GM12874 (cell line): ENCODE measurements at regions not wholly inside any gene's neighbourhood (a gene's known extent, or its start where the extent isn't known, plus 50 kb on each side); places are given as distances from the start of the nearest gene placed in this dataset.

Experiments used
- CTCF ChIP-seq: IDR thresholded peaks from 2 replicates; pipeline ENCODE4 v1.5.1; 2011; ENCODE audit warnings: low read depth, mild to moderate bottlenecking, control low read depth, low read length, moderate library complexity; ENCODE audit not compliant: insufficient read depth

GRCh38 chr6:140340795-140341194 lies 966.3 kb upstream of the CITED2 start:
- no peak for TF ChIP-seq CTCF

GRCh38 chr6:140321891-140322290 lies 947.4 kb upstream of the CITED2 start:
- no peak for TF ChIP-seq CTCF

DNA sequence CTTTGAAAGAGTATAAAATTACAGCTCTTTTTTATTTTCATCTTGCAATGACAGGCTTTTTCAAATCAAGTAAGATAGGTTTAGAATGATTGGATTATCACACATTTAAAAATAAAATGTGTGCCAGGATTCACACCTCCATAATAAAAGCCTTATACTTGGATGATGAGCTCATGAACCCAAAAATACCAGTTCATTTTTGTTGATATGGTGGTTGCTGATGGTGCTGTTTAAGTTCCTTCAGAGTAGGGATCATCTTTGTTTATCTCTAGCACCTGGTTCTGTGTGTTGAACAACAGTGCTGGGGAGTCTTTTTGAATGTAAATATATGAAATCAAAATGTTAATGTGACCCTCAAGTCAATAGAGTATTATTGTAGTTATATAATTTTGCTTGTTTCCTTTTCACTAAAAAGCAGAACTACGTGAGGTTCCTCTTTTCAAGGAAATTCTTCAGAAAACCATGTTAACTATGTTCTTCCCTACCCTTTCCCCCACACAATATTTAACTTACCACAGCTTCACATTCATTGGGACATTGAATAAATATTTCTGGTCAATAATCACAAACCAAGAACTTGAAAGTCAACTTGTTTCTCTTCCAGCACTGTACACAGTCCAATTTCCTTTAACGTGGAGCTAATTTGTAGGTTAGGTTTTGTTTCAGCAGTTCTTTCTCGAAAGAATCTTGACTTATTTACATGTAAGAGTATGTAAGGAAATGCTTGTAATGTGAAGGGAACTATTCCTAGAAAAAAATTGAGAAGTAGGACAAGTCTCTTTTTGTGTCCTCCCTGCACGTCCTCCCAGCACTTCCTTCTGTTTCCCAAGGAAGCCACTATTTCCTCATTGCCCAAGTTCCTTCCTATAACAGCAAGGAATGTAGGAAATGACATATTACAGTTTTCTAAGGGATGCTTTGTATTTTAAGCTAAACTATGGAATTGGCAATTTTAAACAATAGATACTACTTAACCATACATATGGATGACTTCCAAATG lies 945.9 kb upstream of the CITED2 start:
- TF ChIP-seq CTCF: no peak

DNA sequence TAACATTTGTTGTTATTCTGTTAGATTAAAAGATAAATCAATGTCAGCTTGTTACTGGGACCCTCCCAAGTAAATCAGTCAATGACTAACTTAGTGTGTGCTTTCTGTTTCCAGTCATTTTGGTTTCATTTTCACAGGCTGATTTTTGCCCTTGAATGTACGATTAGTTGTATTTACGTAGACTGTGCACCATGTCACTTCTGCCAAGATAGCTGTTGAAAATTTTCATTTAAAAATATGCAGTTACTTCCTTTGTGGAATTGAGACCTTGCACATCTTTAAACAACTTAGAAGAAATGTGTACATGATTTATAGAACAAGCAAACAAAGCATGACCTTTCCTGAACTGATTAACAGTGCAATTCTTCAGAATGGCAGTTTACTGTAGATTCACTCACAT lies 944.8 kb upstream of the CITED2 start:
- TF ChIP-seq CTCF: no peak

DNA sequence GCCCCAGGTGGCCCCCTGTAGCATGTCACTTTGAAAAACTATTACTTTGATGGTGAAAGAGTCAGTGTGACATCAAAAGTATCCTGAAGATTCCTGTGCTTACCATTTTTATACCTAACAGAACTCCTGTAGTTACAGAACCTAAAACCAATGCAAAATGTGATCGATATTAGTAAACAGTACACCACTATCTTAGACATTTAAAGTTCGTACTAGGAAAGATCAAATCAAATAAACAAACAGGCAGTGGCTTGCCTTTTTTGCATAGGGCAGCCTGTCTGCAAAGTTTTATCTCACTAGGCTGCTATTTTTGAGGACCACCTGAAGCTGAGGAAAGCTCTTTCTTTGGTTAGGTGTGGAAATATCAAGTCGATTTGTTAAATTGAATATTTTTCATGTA lies 944.0 kb upstream of the CITED2 start:
- no peak for TF ChIP-seq CTCF

- no peak for TF ChIP-seq CTCF
Observed at GRCh38 chr6:140317950-140318349, 943.5 kb upstream of the CITED2 start.

DNA sequence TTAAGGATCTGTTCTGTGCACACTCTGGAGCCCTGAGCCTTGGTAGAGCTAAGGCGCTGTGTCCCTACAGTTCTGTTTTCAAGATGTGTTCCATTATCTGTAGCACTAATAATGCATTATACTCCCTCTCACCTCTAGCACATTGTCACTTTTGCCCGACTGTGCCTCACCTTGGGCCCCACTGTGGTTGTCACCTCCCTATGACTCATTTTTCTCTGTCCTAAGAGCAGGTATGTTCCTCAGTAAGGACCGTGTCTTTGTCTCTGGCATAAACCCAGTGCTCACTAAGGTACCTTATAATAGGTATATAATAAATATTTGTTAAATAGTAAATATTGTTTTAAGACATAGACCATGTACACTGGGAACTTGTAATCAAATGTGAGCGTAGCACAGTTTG lies 942.5 kb upstream of the CITED2 start:
- TF ChIP-seq CTCF: no peak
